GM12878 (cell line): ENCODE measurements at regions not wholly inside any gene's neighbourhood (a gene's known extent, or its start where the extent isn't known, plus 50 kb on each side); places are given as distances from the start of the nearest gene placed in this dataset.

Source experiments
- ATAC-seq: fragments of 200-7000 bp; cut with Tn5 transposase; 3 replicates; pipeline ENCODE4 v1.9.1; 2020; ENCODE audit warnings: mild to moderate bottlenecking, moderate library complexity
- BruUV-seq: library from RNA; stranded (reverse); fragments of 400-500 nt; replicated peaks from 2 replicates; lab custom pipeline; 2021; lab: Mats Ljungman, UMichigan
- CTCF ChIA-PET: fragments of 300-600 bp; sonication (Branson Sonifier 250); formaldehyde crosslinking; extraction: SDS; loops from one replicate; lab custom pipeline; 2021; ENCODE audit warnings: inconsistent platforms; lab: Yijun Ruan, JAX
- POLR2A ChIA-PET: fragments of 350-600 bp; formaldehyde crosslinking; extraction: SDS; loops from one replicate; lab custom pipeline; 2021; ENCODE audit warnings: inconsistent platforms; lab: Charles Lee
- RAD21 ChIA-PET: fragments of 300-600 bp; sonication (Branson Sonifier 250); formaldehyde crosslinking; loops from one replicate; lab custom pipeline; 2023; ENCODE audit warnings: antibody characterized with exemption; ENCODE audit not compliant: unreplicated experiment; lab: Charles Lee
- SMC1A ChIA-PET: fragments of 300-600 bp; sonication (Branson Sonifier 250); formaldehyde crosslinking; loops from one replicate; lab custom pipeline; 2023; ENCODE audit not compliant: unreplicated experiment, uncharacterized antibody; lab: Charles Lee
- DNase-seq: peaks from one replicate; pipeline ENCODE4 v3.0.0-alpha.2; 2011; ENCODE audit warnings: low read depth, low spot score
- FAIRE-seq: peaks from 3 replicates; lab custom pipeline; 2011; peaks lifted over from hg19 to GRCh38; lab: Jason Lieb, UNC
- H2AFZ ChIP-seq: 2 replicates; pipeline ENCODE4 v1.6.0; 2011; ENCODE audit warnings: low read depth, low read length, control low read depth; ENCODE audit not compliant: control insufficient read depth
- H3K27ac ChIP-seq: 2 replicates; pipeline ENCODE4 v1.5.1; 2011; ENCODE audit warnings: control low read depth; ENCODE audit not compliant: control insufficient read depth, insufficient read depth
- H3K27me3 ChIP-seq, 2 experiments: replicated peaks in 1 of 2; 2 replicates each; pipeline versions ENCODE4 v1.6.0 to v1.6.1; 2011; ENCODE audit warnings: low read length in 1 of 2; ENCODE audit not compliant: control insufficient read depth in 2 of 2, insufficient read depth in 2 of 2
- H3K36me3 ChIP-seq, 2 experiments: 2 replicates each; pipeline ENCODE4 v1.5.1; 2011; ENCODE audit warnings: low read length in 1 of 2; ENCODE audit not compliant: control insufficient read depth in 2 of 2, insufficient read depth in 2 of 2
- H3K4me1 ChIP-seq: 2 replicates; pipeline ENCODE4 v1.6.1; 2011; ENCODE audit warnings: mild to moderate bottlenecking, low read length, moderate library complexity, mixed read lengths; ENCODE audit not compliant: control insufficient read depth, insufficient read depth
- H3K4me2 ChIP-seq: 2 replicates; pipeline ENCODE4 v1.6.0; 2011; ENCODE audit warnings: control low read depth; ENCODE audit not compliant: control insufficient read depth, insufficient read depth
- H3K4me3 ChIP-seq: fragments of 200-600 bp; sonication (generic); 2 replicates; pipeline ENCODE4 v1.5.1; 2016
- H3K79me2 ChIP-seq: 2 replicates; pipeline ENCODE4 v1.6.0; 2011; ENCODE audit warnings: low read length; ENCODE audit not compliant: control insufficient read depth, insufficient read depth
- H3K9ac ChIP-seq: 2 replicates; pipeline ENCODE4 v1.8.0; 2011; ENCODE audit warnings: low read length, control low read depth, mixed read lengths; ENCODE audit not compliant: control insufficient read depth, insufficient read depth
- H3K9me3 ChIP-seq: replicated peaks from 3 replicates; pipeline ENCODE4 v1.5.1; 2011; ENCODE audit warnings: mild to moderate bottlenecking, low read length; ENCODE audit not compliant: control insufficient read depth, insufficient read depth
- H4K20me1 ChIP-seq: 2 replicates; pipeline ENCODE4 v1.6.0; 2011; ENCODE audit not compliant: control insufficient read depth, insufficient read depth
- POLR2AphosphoS2 ChIP-seq: IDR thresholded peaks from 2 replicates; pipeline ENCODE4 v1.6.1; 2011; ENCODE audit warnings: low read depth, mild to moderate bottlenecking, low read length, improper control_type of control experiment, moderate library complexity
- PRDM15 ChIP-seq: fragments of 450-650 bp; formaldehyde crosslinking; IDR thresholded peaks from 2 replicates; pipeline ENCODE4 v1.4.0; 2020; ENCODE audit warnings: mild to moderate bottlenecking, moderate library complexity
- RAD51 ChIP-seq: fragments of 450-650 bp; IDR thresholded peaks from 2 replicates; pipeline ENCODE4 v1.6.1; 2016; ENCODE audit warnings: moderate library complexity, mild to moderate bottlenecking, inconsistent platforms
- YBX1 ChIP-seq: fragments of 450-650 bp; IDR thresholded peaks from 2 replicates; pipeline ENCODE4 v1.6.1; 2016; ENCODE audit warnings: antibody characterized with exemption
- ZNF274 ChIP-seq: IDR thresholded peaks from one replicate; pipeline ENCODE4 v1.8.0; 2011; ENCODE audit not compliant: insufficient read length, insufficient read depth
- WGBS: methylation state at CpG from one replicate; pipeline ENCODE4 v1.1.6; 2016; ENCODE audit warnings: low lambda C conversion rate; ENCODE audit not compliant: insufficient replicate concordance, insufficient coverage; ENCODE audit errors: missing lambda C conversion rate; 5-methylcytosine and 5-hydroxymethylcytosine counted together
- in situ Hi-C: fragments of 300-500 bp; cut with MboI; formaldehyde crosslinking; loops from 9 replicates; pipeline ENCODE4 v1.14.3; 2018; ENCODE audit warnings: mixed read lengths
- intact Hi-C: fragments of 100-400 bp; cut with micrococcal nuclease; formaldehyde crosslinking; loops from one replicate; pipeline ENCODE4 v1.14.2; 2022; ENCODE audit not compliant: unreplicated experiment
- TF ChIP-seq, protein P1 (sequence below): fragments of 450-650 bp; IDR thresholded peaks from 2 replicates; pipeline ENCODE4 v1.6.1; 2016; ENCODE audit warnings: mild to moderate bottlenecking
- TF ChIP-seq, protein P2 (sequence below): IDR thresholded peaks from 2 replicates; pipeline ENCODE4 v1.6.1; 2011; ENCODE audit warnings: low read depth, mild to moderate bottlenecking, low read length, moderate library complexity, borderline replicate concordance; ENCODE audit errors: extremely low read depth
- TF ChIP-seq, protein P3 (sequence below): IDR thresholded peaks from 2 replicates; pipeline ENCODE4 v1.6.1; 2012; ENCODE audit warnings: low read depth, low read length, improper control_type of control experiment

GRCh38 chr17:13699261-13699660 lies 97.5 kb upstream of the HS3ST3A1 start:
- no peak overlapping the region for H2AFZ ChIP-seq
- TF ChIP-seq, protein P1, sequence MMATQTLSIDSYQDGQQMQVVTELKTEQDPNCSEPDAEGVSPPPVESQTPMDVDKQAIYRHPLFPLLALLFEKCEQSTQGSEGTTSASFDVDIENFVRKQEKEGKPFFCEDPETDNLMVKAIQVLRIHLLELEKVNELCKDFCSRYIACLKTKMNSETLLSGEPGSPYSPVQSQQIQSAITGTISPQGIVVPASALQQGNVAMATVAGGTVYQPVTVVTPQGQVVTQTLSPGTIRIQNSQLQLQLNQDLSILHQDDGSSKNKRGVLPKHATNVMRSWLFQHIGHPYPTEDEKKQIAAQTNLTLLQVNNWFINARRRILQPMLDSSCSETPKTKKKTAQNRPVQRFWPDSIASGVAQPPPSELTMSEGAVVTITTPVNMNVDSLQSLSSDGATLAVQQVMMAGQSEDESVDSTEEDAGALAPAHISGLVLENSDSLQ: no peak
- TF ChIP-seq, protein P2, sequence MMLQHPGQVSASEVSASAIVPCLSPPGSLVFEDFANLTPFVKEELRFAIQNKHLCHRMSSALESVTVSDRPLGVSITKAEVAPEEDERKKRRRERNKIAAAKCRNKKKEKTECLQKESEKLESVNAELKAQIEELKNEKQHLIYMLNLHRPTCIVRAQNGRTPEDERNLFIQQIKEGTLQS: no peak
- TF ChIP-seq ZNF274 (no peak), POLR2AphosphoS2 (no peak), PRDM15 (CRISPR knock-in tag) (no peak), RAD51 (no peak), YBX1 (no peak)
- TF ChIP-seq, protein P3, sequence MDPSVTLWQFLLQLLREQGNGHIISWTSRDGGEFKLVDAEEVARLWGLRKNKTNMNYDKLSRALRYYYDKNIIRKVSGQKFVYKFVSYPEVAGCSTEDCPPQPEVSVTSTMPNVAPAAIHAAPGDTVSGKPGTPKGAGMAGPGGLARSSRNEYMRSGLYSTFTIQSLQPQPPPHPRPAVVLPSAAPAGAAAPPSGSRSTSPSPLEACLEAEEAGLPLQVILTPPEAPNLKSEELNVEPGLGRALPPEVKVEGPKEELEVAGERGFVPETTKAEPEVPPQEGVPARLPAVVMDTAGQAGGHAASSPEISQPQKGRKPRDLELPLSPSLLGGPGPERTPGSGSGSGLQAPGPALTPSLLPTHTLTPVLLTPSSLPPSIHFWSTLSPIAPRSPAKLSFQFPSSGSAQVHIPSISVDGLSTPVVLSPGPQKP: no peak
- TF ChIP-seq, all 136 proteins: peak for 0
- WGBS: 0% methylated on average over 2 of the region's 2 CpGs
- Histone ChIP-seq H3K4me3 (no peak overlapping the region), H3K36me3 (no peaks in the 10 kb centered on the region), H3K27ac (no peak overlapping the region), H4K20me1 (no peaks in the 10 kb centered on the region), H3K4me1 (no peaks in the 10 kb centered on the region), H3K79me2 (no peaks in the 10 kb centered on the region), H3K27me3 (no peaks in the 10 kb centered on the region), H3K9ac (no peak overlapping the region), H3K4me2 (no peak overlapping the region), H3K9me3 (no peaks in the 10 kb centered on the region)
- POLR2A ChIA-PET: no interaction called here
- FAIRE-seq: no peak
- SMC1A ChIA-PET: interaction anchor here (0.9 kb wide), 1 partner anchor 24 kb away, joined by 3 read pairs; no protein-coding TSS in a partner anchor
- no peak for DNase-seq
- in situ Hi-C loops (no loop called here), intact Hi-C loops (no loop called here)
- CTCF ChIA-PET: no interaction called here
- no TSS peak for BruUV-seq
- ATAC-seq: no peak
- RAD21 ChIA-PET: no interaction called here
